Gastroesophageal sphincter (tissue), 3 donors: ENCODE measurements at regions not wholly inside any gene's neighbourhood (a gene's known extent, or its start where the extent isn't known, plus 50 kb on each side); places are given as distances from the start of the nearest gene placed in this dataset.

Experiments
- CTCF ChIP-seq, 4 experiments: fragments of 200-600 bp in 2 of 4; fragments of 450-650 bp in 2 of 4; sonication (generic) in 1 of 4; IDR thresholded peaks; one replicate each; pipeline ENCODE4 v1.5.1; 2017 to 2019; ENCODE audit warnings: antibody characterized with exemption in 4 of 4, mild to moderate bottlenecking in 2 of 4, moderate library complexity in 2 of 4
- POLR2A ChIP-seq, 2 donors: fragments of 450-650 bp; IDR thresholded peaks; one replicate each; pipeline ENCODE4 v1.6.1; 2017; ENCODE audit warnings: antibody characterized with exemption in 2 of 2, mild to moderate bottlenecking in 2 of 2, moderate library complexity in 1 of 2

- no peak for TF ChIP-seq CTCF (IDR thresholded peaks at IDR 0.05)
- TF ChIP-seq POLR2A (IDR thresholded peaks at IDR 0.05) = no peak
These were observed 142.1 kb upstream of the DAB2 start for GRCh38 chr5:39566891-39567290.
